HepG2 (cell line): ENCODE measurements at regions not wholly inside any gene's neighbourhood (a gene's known extent, or its start where the extent isn't known, plus 50 kb on each side); places are given as distances from the start of the nearest gene placed in this dataset.

Experiments
- FOXK1 ChIP-seq: sonication (generic); formaldehyde crosslinking; IDR thresholded peaks from 2 replicates; pipeline ENCODE4 v1.4.0; 2020; ENCODE audit warnings: low read depth, missing genetic modification reagents, borderline replicate concordance
- KDM1A ChIP-seq: IDR thresholded peaks from 2 replicates; pipeline ENCODE4 v1.6.1; 2016; ENCODE audit warnings: missing compliant biosample characterization
- RFX5 ChIP-seq: IDR thresholded peaks from 2 replicates; pipeline ENCODE4 v1.6.1; 2011; ENCODE audit warnings: low read depth, low read length, improper control_type of control experiment
- ZNF274 ChIP-seq: sonication (generic); formaldehyde crosslinking; IDR thresholded peaks from 2 replicates; pipeline ENCODE4 v1.5.1; 2020; ENCODE audit warnings: mild to moderate bottlenecking, missing genetic modification reagents
- ZNF3 ChIP-seq: IDR thresholded peaks from 2 replicates; pipeline ENCODE4 v1.7.0; 2017; ENCODE audit warnings: inconsistent platforms
- ZNF501 ChIP-seq: sonication (generic); formaldehyde crosslinking; IDR thresholded peaks from 2 replicates; pipeline ENCODE4 v1.5.1; 2020; ENCODE audit warnings: mild to moderate bottlenecking, moderate library complexity, missing genetic modification reagents
- TF ChIP-seq, protein P1 (sequence below): sonication (generic); formaldehyde crosslinking; IDR thresholded peaks from 2 replicates; pipeline ENCODE4 v1.4.0; 2020; ENCODE audit warnings: missing genetic modification reagents
- TF ChIP-seq, protein P2 (sequence below): IDR thresholded peaks from 2 replicates; pipeline ENCODE4 v1.6.1; 2016; ENCODE audit warnings: missing genetic modification reagents, missing compliant biosample characterization
- TF ChIP-seq, protein P3 (sequence below): IDR thresholded peaks from 2 replicates; pipeline ENCODE4 v1.6.1; 2016; ENCODE audit warnings: missing biosample characterization, missing genetic modification reagents, low read depth

DNA sequence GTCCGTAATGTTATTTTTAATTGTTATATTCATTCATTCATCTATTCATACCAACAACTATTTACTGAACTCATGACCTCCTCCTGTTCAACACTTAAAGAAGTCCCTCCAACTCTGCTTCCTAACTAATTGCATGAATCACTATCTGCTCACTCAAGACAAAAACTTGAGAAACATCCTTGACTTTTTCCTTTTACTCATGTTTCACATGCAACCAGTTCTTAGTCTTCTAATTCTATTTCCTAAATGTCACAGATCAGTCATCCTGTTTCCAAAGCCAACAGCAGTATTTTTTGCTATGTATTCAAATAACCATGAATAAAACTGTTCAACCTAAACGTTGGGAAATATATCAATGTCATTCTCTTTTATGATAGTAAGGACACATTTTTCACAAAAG, 124.6 kb upstream of the GBE1 start:
- TF ChIP-seq ZNF501, result no peak
- no peak for TF ChIP-seq KDM1A (CRISPR knock-in tag)
- TF ChIP-seq ZNF274 (CRISPR knock-in tag), result no peak
- TF ChIP-seq, protein P1, sequence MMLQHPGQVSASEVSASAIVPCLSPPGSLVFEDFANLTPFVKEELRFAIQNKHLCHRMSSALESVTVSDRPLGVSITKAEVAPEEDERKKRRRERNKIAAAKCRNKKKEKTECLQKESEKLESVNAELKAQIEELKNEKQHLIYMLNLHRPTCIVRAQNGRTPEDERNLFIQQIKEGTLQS, result no peak
- TF ChIP-seq, protein P2, sequence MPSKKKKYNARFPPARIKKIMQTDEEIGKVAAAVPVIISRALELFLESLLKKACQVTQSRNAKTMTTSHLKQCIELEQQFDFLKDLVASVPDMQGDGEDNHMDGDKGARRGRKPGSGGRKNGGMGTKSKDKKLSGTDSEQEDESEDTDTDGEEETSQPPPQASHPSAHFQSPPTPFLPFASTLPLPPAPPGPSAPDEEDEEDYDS (CRISPR knock-in tag), result no peak
- no peak for TF ChIP-seq RFX5
- TF ChIP-seq, protein P3, sequence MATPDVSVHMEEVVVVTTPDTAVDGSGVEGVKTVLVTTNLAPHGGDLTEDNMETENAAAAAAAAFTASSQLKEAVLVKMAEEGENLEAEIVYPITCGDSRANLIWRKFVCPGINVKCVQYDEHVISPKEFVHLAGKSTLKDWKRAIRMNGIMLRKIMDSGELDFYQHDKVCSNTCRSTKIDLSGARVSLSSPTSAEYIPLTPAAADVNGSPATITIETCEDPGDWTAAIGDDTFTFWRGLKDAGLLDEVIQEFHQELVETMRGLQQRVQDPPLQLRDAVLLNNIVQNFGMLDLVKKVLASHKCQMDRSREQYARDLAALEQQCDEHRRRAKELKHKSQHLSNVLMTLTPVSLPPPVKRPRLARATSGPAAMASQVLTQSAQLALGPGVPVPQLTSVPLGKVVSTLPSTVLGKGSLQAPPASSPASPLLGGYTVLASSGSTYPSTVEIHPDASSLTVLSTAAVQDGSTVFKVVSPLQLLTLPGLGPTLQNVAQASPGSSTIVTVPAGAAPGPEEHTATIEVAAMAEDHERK (CRISPR knock-in tag), result no peak
- no peak for TF ChIP-seq ZNF3
- no peak for TF ChIP-seq FOXK1 (CRISPR knock-in tag)
